ENCODE measurements at regions not wholly inside any gene's neighbourhood (a gene's known extent, or its start where the extent isn't known, plus 50 kb on each side); places are given as distances from the start of the nearest gene placed in this dataset.

DNA sequence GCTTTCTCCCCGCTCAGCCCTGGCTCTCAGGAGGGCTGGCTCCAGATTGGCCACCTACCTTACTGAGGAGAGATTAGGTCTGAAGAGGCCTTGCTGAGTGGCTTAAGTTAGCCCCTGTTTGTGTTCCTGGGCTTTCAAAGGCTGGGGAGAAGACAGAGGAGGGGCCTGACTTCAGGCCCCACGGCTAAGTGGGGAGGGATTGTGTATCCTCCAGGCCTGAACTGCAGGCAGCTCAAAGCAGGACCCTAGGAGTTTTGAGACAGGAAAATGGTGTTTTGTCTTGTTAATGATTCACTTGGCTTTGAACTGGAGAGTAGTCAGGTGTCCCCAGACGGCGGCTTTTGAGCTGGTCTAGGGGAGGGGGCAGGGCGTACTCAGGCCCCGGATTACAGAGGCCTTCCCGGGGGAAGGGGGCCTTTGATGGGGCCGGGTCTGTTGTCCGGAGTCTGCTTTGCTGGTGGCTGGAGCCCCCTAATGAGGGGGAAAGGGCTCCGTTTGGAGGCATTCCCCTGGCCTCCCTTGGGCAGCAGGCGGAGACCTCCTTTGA, 162.0 kb upstream of the SMIM23 start:
- H3K36me3 Mint-ChIP-seq (ENCODE audit: unreplicated experiment): peaks cover 11% of the 10 kb centered on the region
- H3K27me3 Mint-ChIP-seq (ENCODE audit: unreplicated experiment): peaks cover 7% of the 10 kb centered on the region
- peaks cover 8% of the 10 kb centered on the region for H3K9me3 Mint-ChIP-seq (ENCODE audit: unreplicated experiment)
- DNase-seq: peak; percentile 35
- H3K4me1 Mint-ChIP-seq (ENCODE audit: low read depth, unreplicated experiment): peaks cover 9% of the 10 kb centered on the region
- H3K4me3 Mint-ChIP-seq (ENCODE audit: unreplicated experiment): no peak overlapping the region
- TF ChIP-seq, protein P1, sequence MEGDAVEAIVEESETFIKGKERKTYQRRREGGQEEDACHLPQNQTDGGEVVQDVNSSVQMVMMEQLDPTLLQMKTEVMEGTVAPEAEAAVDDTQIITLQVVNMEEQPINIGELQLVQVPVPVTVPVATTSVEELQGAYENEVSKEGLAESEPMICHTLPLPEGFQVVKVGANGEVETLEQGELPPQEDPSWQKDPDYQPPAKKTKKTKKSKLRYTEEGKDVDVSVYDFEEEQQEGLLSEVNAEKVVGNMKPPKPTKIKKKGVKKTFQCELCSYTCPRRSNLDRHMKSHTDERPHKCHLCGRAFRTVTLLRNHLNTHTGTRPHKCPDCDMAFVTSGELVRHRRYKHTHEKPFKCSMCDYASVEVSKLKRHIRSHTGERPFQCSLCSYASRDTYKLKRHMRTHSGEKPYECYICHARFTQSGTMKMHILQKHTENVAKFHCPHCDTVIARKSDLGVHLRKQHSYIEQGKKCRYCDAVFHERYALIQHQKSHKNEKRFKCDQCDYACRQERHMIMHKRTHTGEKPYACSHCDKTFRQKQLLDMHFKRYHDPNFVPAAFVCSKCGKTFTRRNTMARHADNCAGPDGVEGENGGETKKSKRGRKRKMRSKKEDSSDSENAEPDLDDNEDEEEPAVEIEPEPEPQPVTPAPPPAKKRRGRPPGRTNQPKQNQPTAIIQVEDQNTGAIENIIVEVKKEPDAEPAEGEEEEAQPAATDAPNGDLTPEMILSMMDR (IDR thresholded peaks at IDR 0.05; ENCODE audit: partially characterized antibody, unreplicated experiment): no peak
- H3K27ac Mint-ChIP-seq (ENCODE audit: unreplicated experiment): no peak overlapping the region

DNA sequence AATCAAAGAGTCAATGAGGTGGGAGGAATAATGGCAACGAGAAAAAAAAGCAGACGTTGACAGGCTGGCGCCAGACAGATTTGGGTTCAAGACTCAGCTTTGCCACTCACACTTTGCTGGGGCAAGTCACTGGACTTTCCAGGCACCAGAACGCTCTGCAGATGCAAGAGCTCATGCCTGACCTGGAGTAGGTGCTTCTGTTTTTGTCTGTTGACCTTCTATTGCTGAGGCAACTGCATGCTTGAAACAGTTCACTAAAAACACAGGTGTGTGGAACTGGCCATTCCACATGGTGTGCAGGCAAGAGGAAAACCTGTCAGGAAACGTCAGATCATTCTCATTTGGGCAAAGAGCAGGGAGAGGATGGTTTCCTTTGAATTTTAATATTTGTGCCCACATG, 161.2 kb upstream of the SMIM23 start:
- H3K9me3 Mint-ChIP-seq (ENCODE audit: unreplicated experiment): peaks cover 8% of the 10 kb centered on the region
- no peak overlapping the region for H3K27ac Mint-ChIP-seq (ENCODE audit: unreplicated experiment)
- DNase-seq: no peak
- H3K4me3 Mint-ChIP-seq (ENCODE audit: unreplicated experiment): peak overlapping the region; percentile 9
- peaks cover 7% of the 10 kb centered on the region for H3K27me3 Mint-ChIP-seq (ENCODE audit: unreplicated experiment)
- peaks cover 11% of the 10 kb centered on the region for H3K36me3 Mint-ChIP-seq (ENCODE audit: unreplicated experiment)
- H3K4me1 Mint-ChIP-seq (ENCODE audit: low read depth, unreplicated experiment): peaks cover 9% of the 10 kb centered on the region
- TF ChIP-seq, protein P1 (IDR thresholded peaks at IDR 0.05; ENCODE audit: partially characterized antibody, unreplicated experiment): no peak

DNA sequence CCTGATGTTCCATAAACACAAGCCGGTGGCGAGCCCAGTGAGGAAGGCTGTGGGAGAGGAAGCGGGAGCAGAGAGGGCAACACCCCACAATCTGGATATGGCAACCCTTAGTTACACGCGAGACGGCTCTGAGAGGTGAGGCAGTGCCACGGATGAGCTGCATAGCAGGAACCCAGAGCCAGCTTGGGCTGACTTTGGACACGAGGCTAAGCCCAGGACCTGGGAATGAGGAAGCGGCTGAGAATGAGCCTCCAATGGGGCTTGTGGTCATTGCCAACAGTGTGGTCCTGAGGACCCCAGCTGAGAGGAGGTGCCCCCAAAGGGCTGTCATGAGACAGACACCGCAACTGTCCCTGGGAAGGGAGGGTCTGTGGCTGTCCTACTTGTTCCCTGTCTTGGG, 160.0 kb upstream of the SMIM23 start:
- Mint-ChIP-seq H3K4me1 (ENCODE audit: low read depth, unreplicated experiment) (peaks cover 12% of the 10 kb centered on the region), H3K36me3 (ENCODE audit: unreplicated experiment) (peaks cover 8% of the 10 kb centered on the region), H3K27ac (ENCODE audit: unreplicated experiment) (no peak overlapping the region), H3K9me3 (ENCODE audit: unreplicated experiment) (peaks cover 8% of the 10 kb centered on the region), H3K4me3 (ENCODE audit: unreplicated experiment) (no peak overlapping the region), H3K27me3 (ENCODE audit: unreplicated experiment) (peaks cover 2% of the 10 kb centered on the region)
- DNase-seq: no peak
- TF ChIP-seq, protein P1 (IDR thresholded peaks at IDR 0.05; ENCODE audit: partially characterized antibody, unreplicated experiment): no peak

DNA sequence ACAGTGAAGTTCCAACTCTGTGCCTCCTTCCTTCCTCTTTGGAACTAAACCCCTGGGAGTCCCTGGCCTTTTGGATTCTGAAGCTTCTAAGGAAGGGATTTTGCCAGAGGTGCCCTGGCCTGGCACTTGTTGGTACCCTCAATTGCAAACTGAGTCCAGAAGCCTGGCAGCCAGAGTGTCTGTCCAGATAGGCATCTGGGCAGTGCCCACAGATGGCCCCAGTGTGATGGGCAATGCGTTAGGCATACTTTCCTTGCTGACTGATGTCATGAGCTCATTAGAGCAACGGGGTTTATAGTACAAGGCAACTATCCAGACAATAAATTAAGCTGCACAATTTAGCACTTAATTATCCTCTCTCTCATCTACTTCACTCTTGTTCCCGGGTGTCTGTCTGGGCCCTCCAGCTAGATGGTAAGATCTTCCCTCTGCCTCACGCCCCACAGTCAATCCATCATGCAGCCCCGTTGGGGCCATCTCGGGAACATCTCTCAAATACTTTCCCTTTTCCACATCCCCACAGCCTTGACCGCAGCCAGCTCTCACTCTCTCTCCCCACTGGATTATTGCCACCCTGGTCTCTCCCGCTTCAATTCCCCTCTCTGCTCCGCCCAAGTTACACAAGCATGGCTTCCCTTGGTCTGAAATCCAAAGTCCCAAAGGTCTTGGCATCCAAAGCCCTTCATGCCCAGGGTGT, 157.5 kb upstream of the SMIM23 start:
- TF ChIP-seq, protein P1 (IDR thresholded peaks at IDR 0.05; ENCODE audit: partially characterized antibody, unreplicated experiment): no peak
- no peak overlapping the region for H3K27ac Mint-ChIP-seq (ENCODE audit: unreplicated experiment)
- DNase-seq: no peak
- peaks cover 14% of the 10 kb centered on the region for H3K4me1 Mint-ChIP-seq (ENCODE audit: low read depth, unreplicated experiment)
- peaks cover 5% of the 10 kb centered on the region for H3K9me3 Mint-ChIP-seq (ENCODE audit: unreplicated experiment)
- H3K4me3 Mint-ChIP-seq (ENCODE audit: unreplicated experiment): no peak overlapping the region
- H3K27me3 Mint-ChIP-seq (ENCODE audit: unreplicated experiment): peaks cover 2% of the 10 kb centered on the region
- H3K36me3 Mint-ChIP-seq (ENCODE audit: unreplicated experiment): no peaks in the 10 kb centered on the region

DNA sequence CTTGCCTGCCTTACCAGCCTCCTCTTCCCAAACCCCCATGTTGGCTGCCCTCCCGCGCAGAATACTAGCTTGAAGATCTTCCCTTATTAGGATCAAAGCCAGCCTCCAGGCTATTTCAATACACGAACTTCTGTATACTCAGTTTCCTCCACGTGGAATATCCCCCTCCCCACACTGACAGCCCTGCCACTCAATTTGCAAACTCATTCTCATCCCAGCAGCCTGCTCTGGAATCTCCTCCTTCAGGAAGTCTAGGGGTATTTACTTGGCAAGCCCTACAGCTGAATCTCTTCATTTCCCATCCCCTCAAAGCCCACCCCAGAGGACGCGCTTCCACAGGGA, 157.0 kb upstream of the SMIM23 start:
- Mint-ChIP-seq H3K4me3 (ENCODE audit: unreplicated experiment) (no peak overlapping the region), H3K36me3 (ENCODE audit: unreplicated experiment) (no peaks in the 10 kb centered on the region), H3K4me1 (ENCODE audit: low read depth, unreplicated experiment) (peaks cover 12% of the 10 kb centered on the region), H3K27me3 (ENCODE audit: unreplicated experiment) (peaks cover 2% of the 10 kb centered on the region), H3K27ac (ENCODE audit: unreplicated experiment) (no peak overlapping the region), H3K9me3 (ENCODE audit: unreplicated experiment) (peaks cover 5% of the 10 kb centered on the region)
- TF ChIP-seq, protein P1 (IDR thresholded peaks at IDR 0.05; ENCODE audit: partially characterized antibody, unreplicated experiment): no peak
- no peak for DNase-seq
